GM21390 (cell line): ENCODE measurements at regions not wholly inside any gene's neighbourhood (a gene's known extent, or its start where the extent isn't known, plus 50 kb on each side); places are given as distances from the start of the nearest gene placed in this dataset.

Experiments used
- ATAC-seq: cut with Tn5 transposase; IDR thresholded peaks from one replicate; pipeline ENCODE4 v1.9.1; 2021; ENCODE audit not compliant: unreplicated experiment

GRCh38 chr20:10861090-10861489, 187.3 kb upstream of the JAG1 start:
- ATAC-seq, result no peak

GRCh38 chr20:10861619-10862018, 187.8 kb upstream of the JAG1 start:
- ATAC-seq, result no peak

- no peak for ATAC-seq
Observed at GRCh38 chr20:10863337-10864060, 189.7 kb upstream of the JAG1 start.

- ATAC-seq, result no peak
Observed at GRCh38 chr20:10864076-10864672, 190.4 kb upstream of the JAG1 start.

- no peak for ATAC-seq
Observed at GRCh38 chr20:10868299-10868698, 194.5 kb upstream of the JAG1 start.

GRCh38 chr20:10873026-10873425, 199.2 kb upstream of the JAG1 start:
- ATAC-seq, result no peak

GRCh38 chr20:10875653-10876052, 201.9 kb upstream of the JAG1 start:
- ATAC-seq, result no peak

- no peak for ATAC-seq
Observed at GRCh38 chr20:10876558-10876957, 202.8 kb upstream of the JAG1 start.

GRCh38 chr20:10877342-10877741, 203.5 kb upstream of the JAG1 start:
- ATAC-seq, result no peak

- ATAC-seq, result no peak
Observed at GRCh38 chr20:10883166-10883565, 209.4 kb upstream of the JAG1 start.

- no peak for ATAC-seq
Observed at GRCh38 chr20:10893321-10893720, 219.5 kb upstream of the JAG1 start.

- ATAC-seq, result no peak
Observed at GRCh38 chr20:10897336-10897735, 223.5 kb upstream of the JAG1 start.

- ATAC-seq, result no peak
Observed at GRCh38 chr20:10898552-10898951, 224.8 kb upstream of the JAG1 start.

GRCh38 chr20:10902174-10902573, 228.4 kb upstream of the JAG1 start:
- ATAC-seq, result no peak

GRCh38 chr20:10902576-10903282, 228.9 kb upstream of the JAG1 start:
- ATAC-seq, result no peak

GRCh38 chr20:10906834-10907233, 233.0 kb upstream of the JAG1 start:
- ATAC-seq, result no peak

- no peak for ATAC-seq
Observed at GRCh38 chr20:10909803-10910202, 236.0 kb upstream of the JAG1 start.

- ATAC-seq, result no peak
Observed at GRCh38 chr20:10910535-10911178, 236.9 kb upstream of the JAG1 start.

- no peak for ATAC-seq
Observed at GRCh38 chr20:10911298-10911697, 237.5 kb upstream of the JAG1 start.

GRCh38 chr20:10915815-10916214, 242.0 kb upstream of the JAG1 start:
- no peak for ATAC-seq

- no peak for ATAC-seq
Observed at GRCh38 chr20:10916312-10916711, 242.5 kb upstream of the JAG1 start.

- ATAC-seq, result no peak
Observed at GRCh38 chr20:10917826-10918225, 244.0 kb upstream of the JAG1 start.
